C4-2B (cell line): ENCODE measurements at regions not wholly inside any gene's neighbourhood (a gene's known extent, or its start where the extent isn't known, plus 50 kb on each side); places are given as distances from the start of the nearest gene placed in this dataset.

Experiments
- H3K27ac ChIP-seq: fragments of 450-650 bp; 2 replicates; pipeline ENCODE4 v1.5.1; 2017
- ZFX ChIP-seq: fragments of 450-650 bp; IDR thresholded peaks from 2 replicates; pipeline ENCODE4 v1.6.1; 2017
- TF ChIP-seq, protein P1 (sequence below): fragments of 450-650 bp; conservative IDR thresholded peaks from 2 replicates; pipeline ENCODE4 v1.5.1; 2017; ENCODE audit warnings: mild to moderate bottlenecking

GRCh38 chr3:23749609-23750008 is 56.1 kb upstream of the UBE2E1 start:
- no peak for TF ChIP-seq ZFX
- TF ChIP-seq, protein P1, sequence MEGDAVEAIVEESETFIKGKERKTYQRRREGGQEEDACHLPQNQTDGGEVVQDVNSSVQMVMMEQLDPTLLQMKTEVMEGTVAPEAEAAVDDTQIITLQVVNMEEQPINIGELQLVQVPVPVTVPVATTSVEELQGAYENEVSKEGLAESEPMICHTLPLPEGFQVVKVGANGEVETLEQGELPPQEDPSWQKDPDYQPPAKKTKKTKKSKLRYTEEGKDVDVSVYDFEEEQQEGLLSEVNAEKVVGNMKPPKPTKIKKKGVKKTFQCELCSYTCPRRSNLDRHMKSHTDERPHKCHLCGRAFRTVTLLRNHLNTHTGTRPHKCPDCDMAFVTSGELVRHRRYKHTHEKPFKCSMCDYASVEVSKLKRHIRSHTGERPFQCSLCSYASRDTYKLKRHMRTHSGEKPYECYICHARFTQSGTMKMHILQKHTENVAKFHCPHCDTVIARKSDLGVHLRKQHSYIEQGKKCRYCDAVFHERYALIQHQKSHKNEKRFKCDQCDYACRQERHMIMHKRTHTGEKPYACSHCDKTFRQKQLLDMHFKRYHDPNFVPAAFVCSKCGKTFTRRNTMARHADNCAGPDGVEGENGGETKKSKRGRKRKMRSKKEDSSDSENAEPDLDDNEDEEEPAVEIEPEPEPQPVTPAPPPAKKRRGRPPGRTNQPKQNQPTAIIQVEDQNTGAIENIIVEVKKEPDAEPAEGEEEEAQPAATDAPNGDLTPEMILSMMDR, result no peak
- H3K27ac ChIP-seq, result no peak overlapping the region

GRCh38 chr3:23750573-23751210 is 55.1 kb upstream of the UBE2E1 start:
- TF ChIP-seq, protein P1, result no peak
- no peak for TF ChIP-seq ZFX
- H3K27ac ChIP-seq, result no peak overlapping the region

- TF ChIP-seq ZFX, result no peak
- TF ChIP-seq, protein P1, result no peak
- no peak overlapping the region for H3K27ac ChIP-seq
These were observed 54.5 kb upstream of the UBE2E1 start for GRCh38 chr3:23751212-23751723.

- H3K27ac ChIP-seq, result no peak overlapping the region
- TF ChIP-seq ZFX, result no peak
- TF ChIP-seq, protein P1, result no peak
These were observed 53.6 kb upstream of the UBE2E1 start for GRCh38 chr3:23752126-23752525.

DNA sequence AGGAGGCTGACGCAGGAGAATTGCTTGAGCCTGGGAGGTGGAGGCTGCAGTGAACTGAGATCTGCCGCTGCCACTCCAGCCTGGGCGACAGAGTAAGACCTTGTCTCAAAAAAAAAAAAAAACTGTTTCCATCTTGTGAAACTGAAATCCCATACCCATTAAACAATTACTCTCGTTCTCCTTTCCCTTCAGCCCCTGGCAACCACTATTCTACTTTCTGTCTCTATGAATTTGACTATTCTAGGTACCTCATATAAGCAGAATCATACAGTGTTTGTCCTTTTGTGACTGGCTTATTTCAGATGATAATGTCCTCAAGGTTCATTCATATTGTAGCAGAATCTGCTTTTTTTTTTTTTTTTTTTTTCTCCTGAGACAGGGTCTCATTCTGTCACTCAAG is 51.5 kb upstream of the UBE2E1 start:
- H3K27ac ChIP-seq, result no peak overlapping the region
- no peak for TF ChIP-seq ZFX
- TF ChIP-seq, protein P1, result no peak
